Esophagus squamous epithelium (tissue), 4 donors: ENCODE measurements at regions not wholly inside any gene's neighbourhood (a gene's known extent, or its start where the extent isn't known, plus 50 kb on each side); places are given as distances from the start of the nearest gene placed in this dataset.

Source experiments
- POLR2A ChIP-seq, 4 donors: fragments of 450-650 bp; IDR thresholded peaks; one replicate each; pipeline ENCODE4 v1.6.1; 2017; ENCODE audit warnings: antibody characterized with exemption in 4 of 4, mild to moderate bottlenecking in 4 of 4, moderate library complexity in 3 of 4
- TF ChIP-seq, protein P1 (sequence below), 6 experiments: fragments of 450-650 bp in 4 of 6; fragments of 200-600 bp in 2 of 6; sonication (generic) in 2 of 6; IDR thresholded peaks; one replicate each; pipeline ENCODE4 v1.5.1; 2016 to 2019; ENCODE audit warnings: antibody characterized with exemption in 6 of 6, mild to moderate bottlenecking in 4 of 6, moderate library complexity in 4 of 6

DNA sequence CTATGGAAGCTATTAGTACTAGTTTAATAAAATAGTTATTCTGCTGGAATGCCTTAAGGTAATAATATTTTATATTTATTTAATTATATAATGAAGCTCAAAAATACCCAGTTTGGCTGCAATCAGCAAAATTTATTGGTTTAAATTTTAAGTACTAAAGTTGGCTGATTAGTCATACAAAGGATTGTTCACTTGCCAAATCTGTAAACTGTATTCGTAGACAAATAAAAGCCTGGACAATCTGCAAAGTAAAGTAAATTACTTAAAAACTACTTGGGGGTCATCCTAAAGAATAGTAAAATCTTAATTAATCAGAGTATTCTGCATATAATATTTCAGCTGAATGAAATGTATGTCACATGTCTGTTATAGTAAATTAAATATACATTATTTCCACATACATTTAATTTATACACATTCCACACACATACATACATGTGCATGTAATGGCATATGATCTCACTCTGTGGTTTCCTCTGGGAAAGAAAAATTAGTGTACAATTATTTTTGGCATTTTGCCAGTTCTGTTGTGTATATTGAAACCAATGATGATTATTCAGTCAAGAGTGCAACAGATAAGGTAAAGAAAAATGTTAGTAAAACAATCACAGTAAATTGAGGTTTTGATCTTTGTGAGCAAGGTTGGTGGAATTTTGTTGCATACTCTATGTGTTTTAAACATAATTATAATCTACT is 455.9 kb downstream of the CDH9 start:
- TF ChIP-seq POLR2A (IDR thresholded peaks at IDR 0.05), result no peak
- TF ChIP-seq, protein P1, sequence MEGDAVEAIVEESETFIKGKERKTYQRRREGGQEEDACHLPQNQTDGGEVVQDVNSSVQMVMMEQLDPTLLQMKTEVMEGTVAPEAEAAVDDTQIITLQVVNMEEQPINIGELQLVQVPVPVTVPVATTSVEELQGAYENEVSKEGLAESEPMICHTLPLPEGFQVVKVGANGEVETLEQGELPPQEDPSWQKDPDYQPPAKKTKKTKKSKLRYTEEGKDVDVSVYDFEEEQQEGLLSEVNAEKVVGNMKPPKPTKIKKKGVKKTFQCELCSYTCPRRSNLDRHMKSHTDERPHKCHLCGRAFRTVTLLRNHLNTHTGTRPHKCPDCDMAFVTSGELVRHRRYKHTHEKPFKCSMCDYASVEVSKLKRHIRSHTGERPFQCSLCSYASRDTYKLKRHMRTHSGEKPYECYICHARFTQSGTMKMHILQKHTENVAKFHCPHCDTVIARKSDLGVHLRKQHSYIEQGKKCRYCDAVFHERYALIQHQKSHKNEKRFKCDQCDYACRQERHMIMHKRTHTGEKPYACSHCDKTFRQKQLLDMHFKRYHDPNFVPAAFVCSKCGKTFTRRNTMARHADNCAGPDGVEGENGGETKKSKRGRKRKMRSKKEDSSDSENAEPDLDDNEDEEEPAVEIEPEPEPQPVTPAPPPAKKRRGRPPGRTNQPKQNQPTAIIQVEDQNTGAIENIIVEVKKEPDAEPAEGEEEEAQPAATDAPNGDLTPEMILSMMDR (IDR thresholded peaks at IDR 0.05), result no peak
